22Rv1 (cell line): ENCODE measurements at regions not wholly inside any gene's neighbourhood (a gene's known extent, or its start where the extent isn't known, plus 50 kb on each side); places are given as distances from the start of the nearest gene placed in this dataset.

ENCODE experiments used
- CTCF ChIP-seq: fragments of 450-650 bp; IDR thresholded peaks from 2 replicates; pipeline ENCODE4 v1.5.1; 2017; ENCODE audit warnings: mild to moderate bottlenecking
- ZFX ChIP-seq: fragments of 450-650 bp; IDR thresholded peaks from 2 replicates; pipeline ENCODE4 v1.6.1; 2017; ENCODE audit warnings: antibody characterized with exemption, borderline replicate concordance

GRCh38 chr16:60945225-60945624 is 1091.0 kb downstream of the CDH8 start:
- TF ChIP-seq CTCF (no peak), ZFX (no peak)
